ENCODE measurements at regions not wholly inside any gene's neighbourhood (a gene's known extent, or its start where the extent isn't known, plus 50 kb on each side); places are given as distances from the start of the nearest gene placed in this dataset.

DNA sequence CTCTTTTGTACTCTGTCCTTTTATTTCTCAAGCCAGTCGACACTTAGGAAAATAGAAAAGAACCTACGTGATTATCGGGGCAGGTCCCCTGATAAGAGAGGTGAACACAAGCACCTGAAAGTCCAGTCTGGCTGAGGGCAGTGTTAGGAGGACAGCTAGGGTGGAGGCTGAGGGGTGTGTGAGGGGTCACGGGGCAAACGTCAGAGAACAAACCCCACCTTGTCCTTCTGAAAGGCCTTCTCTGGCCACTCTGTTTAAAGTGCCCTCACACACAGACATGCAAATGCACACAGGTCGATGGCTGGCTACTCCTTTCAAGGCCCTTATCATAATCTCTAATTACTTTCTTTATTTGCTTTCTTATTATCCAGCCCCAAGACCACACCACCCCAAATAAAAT lies 108.8 kb downstream of the ESM1 start:
- TF ChIP-seq GATA3 (IDR thresholded peaks at IDR 0.05; ENCODE audit: low read depth, low read length) (no peak), GATA2 (IDR thresholded peaks at IDR 0.05; ENCODE audit: low read depth, low read length) (no peak)
